K562 (cell line): ENCODE measurements at regions not wholly inside any gene's neighbourhood (a gene's known extent, or its start where the extent isn't known, plus 50 kb on each side); places are given as distances from the start of the nearest gene placed in this dataset.

ENCODE experiments used
- ATAC-seq: fragments of 200-7000 bp; cut with Tn5 transposase; 3 replicates; pipeline ENCODE4 v1.9.1; 2020; ENCODE audit warnings: moderate library complexity
- BruUV-seq: library from RNA; stranded (reverse); fragments of 400-500 nt; replicated peaks from 2 replicates; lab custom pipeline; 2021; lab: Mats Ljungman, UMichigan
- CTCF ChIA-PET: fragments of 300-600 bp; formaldehyde crosslinking; extraction: SDS; loops from one replicate; lab custom pipeline; 2021; ENCODE audit warnings: low intra/inter-chr PET ratio; lab: Yijun Ruan, JAX
- POLR2A ChIA-PET: fragments of 300-600, 350-650 bp; sonication (Branson Sonifier 250); formaldehyde crosslinking; extraction: SDS; loops from one replicate; lab custom pipeline; 2021; ENCODE audit warnings: antibody characterized with exemption, inconsistent platforms; lab: Yijun Ruan, JAX
- DNase-seq, 4 experiments: peaks; one replicate each; pipeline versions ENCODE4 v3.0.0 to v3.0.0-alpha.2; 2011 to 2018; ENCODE audit warnings: low spot score in 3 of 4, mixed read lengths in 3 of 4; ENCODE audit errors: extremely low read depth in 1 of 4
- FAIRE-seq: peaks from 2 replicates; lab custom pipeline; 2011; peaks lifted over from hg19 to GRCh38; lab: Jason Lieb, UNC
- H2AFZ ChIP-seq: 2 replicates; pipeline ENCODE4 v1.6.0; 2011; ENCODE audit warnings: low read depth, low read length, control low read depth, inconsistent platforms
- H3K27ac ChIP-seq: fragments of 200-600 bp; 3 replicates; pipeline ENCODE4 v1.8.0; 2011; ENCODE audit warnings: low read depth, mild to moderate bottlenecking, control low read depth, inconsistent platforms, low read length, moderate library complexity, mixed read lengths; ENCODE audit errors: extremely low read depth
- H3K27me3 ChIP-seq, 2 experiments: fragments of 300-600 bp in 1 of 2; 2 replicates in 1 of 2; 3 replicates in 1 of 2; pipeline versions ENCODE4 v1.6.0 to v1.8.0; 2011; ENCODE audit warnings: inconsistent platforms in 2 of 2, low read length in 2 of 2, mild to moderate bottlenecking in 1 of 2, mixed read lengths in 1 of 2, moderate library complexity in 1 of 2; ENCODE audit not compliant: control insufficient read depth in 2 of 2, insufficient read depth in 2 of 2
- H3K36me3 ChIP-seq: fragments of 300-600 bp; 3 replicates; pipeline ENCODE4 v1.8.0; 2011; ENCODE audit warnings: mild to moderate bottlenecking, low read length, inconsistent platforms; ENCODE audit not compliant: control insufficient read depth, insufficient read depth
- H3K4me1 ChIP-seq, 2 experiments: fragments of 200-600 bp in 1 of 2; replicated peaks in 1 of 2; 2 replicates in 1 of 2; 3 replicates in 1 of 2; pipeline versions ENCODE4 v1.5.1 to v1.8.0; 2011; ENCODE audit warnings: inconsistent platforms in 2 of 2, low read length in 2 of 2, mild to moderate bottlenecking in 1 of 2, mixed read lengths in 1 of 2, moderate library complexity in 1 of 2; ENCODE audit not compliant: control insufficient read depth in 2 of 2, insufficient read depth in 2 of 2
- H3K4me2 ChIP-seq: 2 replicates; pipeline ENCODE4 v1.6.1; 2011; ENCODE audit warnings: low read length, control low read depth, inconsistent platforms, mixed read lengths; ENCODE audit not compliant: insufficient read depth
- H3K4me3 ChIP-seq: fragments of 200-600 bp; sonication (generic), shearing (Covaris generic); 2 replicates; pipeline ENCODE4 v1.5.1; 2016; ENCODE audit warnings: control low read depth, inconsistent platforms
- H3K79me2 ChIP-seq: fragments of 200-600 bp; 3 replicates; pipeline ENCODE4 v1.8.0; 2011; ENCODE audit warnings: low read length, inconsistent platforms; ENCODE audit not compliant: control insufficient read depth, insufficient read depth
- H3K9ac ChIP-seq, 2 experiments: 2 replicates each; pipeline versions ENCODE4 v1.6.0 to v1.6.1; 2011; ENCODE audit warnings: low read depth in 2 of 2, low read length in 2 of 2, control low read depth in 1 of 2, inconsistent platforms in 1 of 2, mild to moderate bottlenecking in 1 of 2, mixed read lengths in 1 of 2; ENCODE audit not compliant: insufficient read depth in 1 of 2
- H3K9me1 ChIP-seq: one replicate; pipeline ENCODE4 v1.6.0; 2011; ENCODE audit warnings: inconsistent platforms, mild to moderate bottlenecking, low read length, moderate library complexity; ENCODE audit not compliant: control insufficient read depth, insufficient read depth
- H3K9me3 ChIP-seq: replicated peaks from 2 replicates; pipeline ENCODE4 v1.5.1; 2011; ENCODE audit warnings: low read depth, low read length, inconsistent platforms; ENCODE audit not compliant: control insufficient read depth, insufficient read depth
- H4K20me1 ChIP-seq: replicated peaks from 2 replicates; pipeline ENCODE4 v1.6.1; 2011; ENCODE audit warnings: low read length, inconsistent platforms, mixed read lengths; ENCODE audit not compliant: control insufficient read depth, insufficient read depth
- ATF6 ChIP-seq: sonication (generic); formaldehyde crosslinking; IDR thresholded peaks from 2 replicates; pipeline ENCODE4 v1.4.0; 2020; ENCODE audit warnings: mild to moderate bottlenecking, missing genetic modification reagents
- CEBPG ChIP-seq, 3 experiments: fragments of 200-800 bp in 1 of 3; sonication (Bioruptor generic) in 1 of 3; sonication (generic) in 1 of 3; formaldehyde crosslinking in 1 of 3; IDR thresholded peaks in 2 of 3; conservative IDR thresholded peaks in 1 of 3; 2 replicates each; pipeline versions ENCODE4 v1.6.1 to v1.8.0; 2016 to 2022; ENCODE audit warnings: missing compliant biosample characterization in 2 of 3, missing genetic modification characterization in 2 of 3, mild to moderate bottlenecking in 1 of 3, missing genetic modification reagents in 1 of 3
- TEAD1 ChIP-seq, 2 experiments: fragments of 450-650 bp in 1 of 2; sonication (generic) in 1 of 2; formaldehyde crosslinking; IDR thresholded peaks; 2 replicates each; pipeline versions ENCODE4 v1.4.0 to v1.8.0; 2020 to 2022; ENCODE audit warnings: mild to moderate bottlenecking in 2 of 2, missing genetic modification reagents in 1 of 2
- ZBTB5 ChIP-seq: fragments of 450-650 bp; IDR thresholded peaks from 2 replicates; pipeline ENCODE4 v1.6.1; 2017; ENCODE audit warnings: antibody characterized with exemption
- ZFX ChIP-seq: sonication (generic); formaldehyde crosslinking; IDR thresholded peaks from 2 replicates; pipeline ENCODE4 v1.8.0; 2022; ENCODE audit warnings: mild to moderate bottlenecking, missing genetic modification reagents, moderate library complexity
- ZNF740 ChIP-seq, 3 experiments: fragments of 200-800 bp in 1 of 3; sonication (Bioruptor generic) in 1 of 3; sonication (generic) in 1 of 3; formaldehyde crosslinking in 1 of 3; IDR thresholded peaks; 2 replicates each; pipeline versions ENCODE4 v1.6.1 to v1.8.0; 2016 to 2022; ENCODE audit warnings: mild to moderate bottlenecking in 2 of 3, missing compliant biosample characterization in 2 of 3, missing genetic modification characterization in 2 of 3, missing genetic modification reagents in 1 of 3
- WGBS: fragments of 100-300 bp; shearing (Covaris generic); methylation state at CpG from one replicate; pipeline ENCODE4 v1.1.6; 2016; ENCODE audit warnings: low coverage, mixed read lengths; ENCODE audit not compliant: insufficient coverage; ENCODE audit errors: missing lambda C conversion rate; 5-methylcytosine and 5-hydroxymethylcytosine counted together
- in situ Hi-C: fragments of 300-500 bp; cut with MboI; formaldehyde crosslinking; loops from 4 replicates; pipeline ENCODE4 v1.15.0; 2018; ENCODE audit warnings: inconsistent platforms, mixed read lengths
- intact Hi-C: fragments of 100-400 bp; cut with micrococcal nuclease; formaldehyde crosslinking; loops from 2 replicates; pipeline ENCODE4 v1.14.2; 2022

- ChIA-PET CTCF (no interaction called here), POLR2A (no interaction called here)
- Histone ChIP-seq H3K9ac (no peak overlapping the region), H3K79me2 (no peaks in the 10 kb centered on the region), H3K27ac (no peak overlapping the region), H3K4me2 (no peak overlapping the region), H2AFZ (no peak overlapping the region), H3K36me3 (no peaks in the 10 kb centered on the region), H3K27me3 (no peaks in the 10 kb centered on the region), H4K20me1 (no peaks in the 10 kb centered on the region), H3K9me3 (no peaks in the 10 kb centered on the region), H3K4me3 (no peak overlapping the region), H3K9me1 (no peaks in the 10 kb centered on the region), H3K4me1 (no peaks in the 10 kb centered on the region)
- DNase-seq (no peak), FAIRE-seq (no peak), ATAC-seq (no peak)
- in situ Hi-C loops: no loop called here
- no TSS peak for BruUV-seq
- intact Hi-C loops: no loop called here
- TF ChIP-seq CEBPG (CRISPR knock-in tag; IDR thresholded peaks at IDR 0.05) (no peak), CEBPG (tag; conservative IDR thresholded peaks at IDR 0.05 in 1 of 2, IDR thresholded peaks at IDR 0.05 in 1 of 2) (no peak), ZFX (CRISPR knock-in tag) (no peak), ZBTB5 (no peak), ZNF740 (CRISPR knock-in tag; IDR thresholded peaks at IDR 0.05) (no peak), ZNF740 (tag; IDR thresholded peaks at IDR 0.05) (no peak), TEAD1 (CRISPR knock-in tag; IDR thresholded peaks at IDR 0.05) (no peak), ATF6 (no peak)
- 0% methylated on average over 2 of the region's 2 CpGs for WGBS
Measured at GRCh38 chr1:73659136-73659535, 538.8 kb downstream of the LRRIQ3 start.
